ENCODE measurements at regions not wholly inside any gene's neighbourhood (a gene's known extent, or its start where the extent isn't known, plus 50 kb on each side); places are given as distances from the start of the nearest gene placed in this dataset.

- DNase-seq, result no peak
Observed at GRCh38 chr4:138310991-138311390, 68.8 kb upstream of the SLC7A11 start.

DNA sequence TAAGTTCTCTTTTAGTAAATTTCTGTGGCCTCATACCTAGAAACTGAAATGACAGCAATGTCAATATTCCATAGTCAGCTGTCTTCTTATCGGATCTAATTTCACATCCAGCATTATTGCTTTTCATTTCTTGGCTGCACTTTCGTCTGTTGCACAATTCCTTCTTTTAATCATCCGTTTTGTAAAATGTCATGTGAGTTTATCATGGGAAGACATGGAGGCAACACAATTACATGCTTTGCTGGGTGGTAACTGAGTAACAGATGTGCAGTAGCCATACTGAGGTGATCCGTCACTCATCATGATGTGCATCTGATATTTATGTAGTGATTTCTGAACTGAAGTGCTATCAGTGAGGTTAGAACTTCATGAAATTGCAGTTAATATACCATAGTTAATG, 68.3 kb upstream of the SLC7A11 start:
- DNase-seq, result no peak

DNA sequence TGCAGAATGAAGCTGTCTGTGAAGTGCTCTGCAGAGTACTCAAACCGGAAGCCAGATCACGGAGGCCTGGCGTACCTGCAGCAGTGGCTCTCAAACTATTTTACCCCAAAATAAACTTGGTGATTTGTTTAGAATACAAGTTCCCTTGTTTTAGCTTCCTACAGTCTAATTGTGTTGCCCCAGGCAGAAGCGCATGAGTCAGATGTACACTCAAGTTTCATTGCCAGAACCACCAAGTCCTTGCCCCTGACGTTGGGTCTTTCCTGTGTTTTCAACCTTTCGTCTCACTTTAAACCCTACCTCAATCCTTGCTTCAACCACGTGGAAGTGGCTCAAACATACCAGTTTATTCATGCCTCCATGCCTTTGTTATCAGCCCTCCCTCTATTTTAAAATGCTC, 66.2 kb upstream of the SLC7A11 start:
- DNase-seq, result no peak

- no peak for DNase-seq
Observed at GRCh38 chr4:138307319-138307718, 65.2 kb upstream of the SLC7A11 start.

DNA sequence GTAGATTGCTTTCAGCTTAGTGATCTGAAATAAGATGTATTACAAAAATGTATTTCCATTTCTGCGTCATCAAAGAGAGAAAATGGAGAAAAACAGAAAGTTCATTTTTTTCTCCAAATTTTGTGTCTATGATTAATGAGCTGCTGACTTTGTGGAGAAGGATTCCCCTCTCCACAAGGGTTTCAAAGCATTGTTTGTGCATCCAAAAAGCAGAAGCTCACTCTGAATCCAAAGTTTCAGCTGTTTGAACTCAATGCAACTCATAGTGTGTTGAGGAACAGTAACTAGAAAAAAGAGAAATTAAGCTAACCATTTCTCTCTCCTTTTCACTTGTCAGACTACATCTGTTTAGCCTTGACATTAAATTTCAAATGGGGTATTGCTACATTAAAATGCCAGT, 62.9 kb upstream of the SLC7A11 start:
- peak; percentile 28 for DNase-seq

DNA sequence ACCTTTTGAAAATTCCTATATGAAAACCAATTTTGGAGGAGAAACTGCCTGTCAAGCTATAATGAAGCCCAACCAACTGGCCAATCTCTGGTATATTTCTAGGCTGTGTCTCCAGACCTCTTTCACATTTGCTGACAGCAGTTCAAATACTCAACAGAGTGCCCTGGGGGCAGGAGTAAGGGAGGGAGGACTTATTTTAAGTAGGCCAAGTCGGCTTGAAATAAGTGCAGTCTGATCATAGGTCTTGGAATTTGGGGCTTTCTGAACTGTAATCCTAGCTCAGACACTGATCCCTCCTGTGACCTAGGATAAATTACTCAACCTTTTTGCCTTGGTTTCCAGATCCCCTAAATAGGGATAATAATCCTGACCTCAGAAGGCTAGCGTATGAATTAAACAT, 59.4 kb upstream of the SLC7A11 start:
- no peak for DNase-seq

DNA sequence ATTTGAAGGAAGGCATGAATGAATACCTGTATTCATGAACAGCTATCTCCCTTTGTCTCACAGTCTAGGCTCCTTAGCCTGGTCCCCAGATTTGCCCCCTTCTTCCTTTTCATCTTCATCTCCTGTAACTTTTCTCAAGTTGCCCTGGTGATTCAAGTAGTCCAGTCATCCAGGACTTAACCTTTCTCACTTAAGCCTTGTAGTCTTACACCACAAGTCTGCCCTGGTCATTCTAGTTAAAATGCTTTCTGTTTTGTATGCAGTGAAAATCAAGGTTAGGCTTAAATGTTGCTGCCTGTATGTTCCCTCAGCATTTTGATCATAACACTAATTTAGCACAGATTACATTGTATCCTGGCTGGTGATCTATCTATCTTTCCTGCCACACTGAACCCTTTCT, 58.5 kb upstream of the SLC7A11 start:
- DNase-seq, result no peak

- no peak for DNase-seq
Observed at GRCh38 chr4:138299881-138300280, 57.7 kb upstream of the SLC7A11 start.

GRCh38 chr4:138298866-138299265, 56.7 kb upstream of the SLC7A11 start:
- no peak for DNase-seq

- no peak for DNase-seq
Observed at GRCh38 chr4:138298431-138298830, 56.3 kb upstream of the SLC7A11 start.

GRCh38 chr4:138297743-138298405, 55.7 kb upstream of the SLC7A11 start:
- DNase-seq, result no peak

- DNase-seq, result no peak
Observed at GRCh38 chr4:138292321-138292720, 50.2 kb upstream of the SLC7A11 start.
